Right atrium auricular region (tissue), 2 donors: ENCODE measurements at regions not wholly inside any gene's neighbourhood (a gene's known extent, or its start where the extent isn't known, plus 50 kb on each side); places are given as distances from the start of the nearest gene placed in this dataset.
"Not testable (repeated sequence)": the region's sequence is repeated elsewhere in the genome, so short reads cannot be mapped to it uniquely, and the experiment has no call there.

Experiments used
- DNase-seq: peaks from one replicate; pipeline ENCODE4 v3.0.0-alpha.2; 2019; ENCODE audit warnings: low spot score
- H3K27ac ChIP-seq, 2 donors: fragments of 200-600 bp; sonication (generic); 1 replicate in 1 of 2; 2 replicates in 1 of 2; pipeline ENCODE4 v1.5.1; 2016 to 2019
- H3K27me3 ChIP-seq, 2 donors: fragments of 200-600 bp; sonication (generic); one replicate each; pipeline versions ENCODE4 v1.5.1 to v1.6.0; 2017 to 2019
- H3K36me3 ChIP-seq: fragments of 200-600 bp; sonication (generic); one replicate; pipeline ENCODE4 v1.5.1; 2016
- H3K4me1 ChIP-seq, 2 donors: fragments of 200-600 bp; sonication (generic); one replicate each; pipeline versions ENCODE4 v1.5.1 to v1.6.0; 2017 to 2019
- H3K4me3 ChIP-seq, 2 donors: fragments of 200-600 bp; sonication (generic); 1 replicate in 1 of 2; 2 replicates in 1 of 2; pipeline ENCODE4 v1.5.1; 2017 to 2019; ENCODE audit warnings: mild to moderate bottlenecking in 1 of 2, moderate library complexity in 1 of 2
- H3K9me3 ChIP-seq, 2 donors: fragments of 200-600 bp; sonication (generic); one replicate each; pipeline ENCODE4 v1.5.1; 2019
- TF ChIP-seq, protein P1 (sequence below), 2 donors: fragments of 200-600 bp; sonication (generic); IDR thresholded peaks; one replicate each; pipeline ENCODE4 v1.5.1; 2019; ENCODE audit warnings: antibody characterized with exemption in 2 of 2

DNA sequence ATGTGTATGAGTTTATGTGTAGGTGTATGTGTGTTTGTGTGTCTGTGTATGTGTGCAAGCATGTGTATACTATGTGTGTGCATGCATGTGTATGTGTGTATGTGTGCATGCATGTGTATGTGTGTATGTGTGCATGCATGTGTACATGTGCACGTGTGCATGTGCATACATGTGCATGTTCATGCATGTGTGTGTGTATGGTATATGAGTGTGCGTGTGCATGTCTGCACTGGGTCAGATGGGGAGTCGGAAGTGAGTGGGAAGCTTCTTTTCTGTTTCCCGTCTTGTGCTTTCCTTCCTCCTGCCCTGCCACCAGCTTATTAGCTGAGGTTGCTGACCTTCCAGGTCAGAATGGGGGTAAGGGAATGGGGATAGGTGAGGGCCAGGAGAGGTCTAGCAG, 174.7 kb downstream of the MAP2K4 start:
- no peak overlapping the region for H3K27ac ChIP-seq
- H3K4me1 ChIP-seq: no peaks in the 10 kb centered on the region
- TF ChIP-seq, protein P1, sequence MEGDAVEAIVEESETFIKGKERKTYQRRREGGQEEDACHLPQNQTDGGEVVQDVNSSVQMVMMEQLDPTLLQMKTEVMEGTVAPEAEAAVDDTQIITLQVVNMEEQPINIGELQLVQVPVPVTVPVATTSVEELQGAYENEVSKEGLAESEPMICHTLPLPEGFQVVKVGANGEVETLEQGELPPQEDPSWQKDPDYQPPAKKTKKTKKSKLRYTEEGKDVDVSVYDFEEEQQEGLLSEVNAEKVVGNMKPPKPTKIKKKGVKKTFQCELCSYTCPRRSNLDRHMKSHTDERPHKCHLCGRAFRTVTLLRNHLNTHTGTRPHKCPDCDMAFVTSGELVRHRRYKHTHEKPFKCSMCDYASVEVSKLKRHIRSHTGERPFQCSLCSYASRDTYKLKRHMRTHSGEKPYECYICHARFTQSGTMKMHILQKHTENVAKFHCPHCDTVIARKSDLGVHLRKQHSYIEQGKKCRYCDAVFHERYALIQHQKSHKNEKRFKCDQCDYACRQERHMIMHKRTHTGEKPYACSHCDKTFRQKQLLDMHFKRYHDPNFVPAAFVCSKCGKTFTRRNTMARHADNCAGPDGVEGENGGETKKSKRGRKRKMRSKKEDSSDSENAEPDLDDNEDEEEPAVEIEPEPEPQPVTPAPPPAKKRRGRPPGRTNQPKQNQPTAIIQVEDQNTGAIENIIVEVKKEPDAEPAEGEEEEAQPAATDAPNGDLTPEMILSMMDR (IDR thresholded peaks at IDR 0.05): no peak
- no peaks in the 10 kb centered on the region for H3K9me3 ChIP-seq
- no peaks in the 10 kb centered on the region for H3K27me3 ChIP-seq
- H3K36me3 ChIP-seq: no peaks in the 10 kb centered on the region
- no peak overlapping the region for H3K4me3 ChIP-seq
- DNase-seq: no peak

DNA sequence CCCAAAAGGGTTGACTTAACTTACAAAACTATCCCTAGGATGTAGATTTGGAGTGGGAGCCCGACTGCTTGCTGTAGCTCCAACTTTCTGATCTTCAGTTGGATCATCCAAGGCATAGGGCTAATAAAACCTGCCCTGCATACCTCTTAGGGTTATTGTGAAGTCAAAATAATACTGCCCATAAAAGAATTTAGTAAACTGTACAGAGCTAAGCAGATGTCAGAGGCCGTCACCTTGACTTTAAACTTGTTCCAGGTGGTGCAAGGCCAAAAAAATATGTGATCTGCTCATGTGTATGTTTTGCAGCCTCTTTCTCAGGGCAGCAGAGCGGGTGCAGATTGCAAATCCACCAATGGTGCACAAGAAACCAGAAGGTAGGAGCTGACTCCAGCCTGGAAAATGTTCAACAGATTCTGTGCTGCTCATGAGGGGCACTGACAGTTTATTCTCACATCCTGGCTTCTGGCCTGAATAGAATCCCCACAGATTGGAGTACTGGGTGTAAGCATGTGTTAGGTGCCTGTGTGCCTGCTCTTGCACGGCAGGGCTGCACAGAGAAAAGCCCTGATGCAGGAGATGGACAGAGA, 180.7 kb downstream of the MAP2K4 start:
- TF ChIP-seq, protein P1 (IDR thresholded peaks at IDR 0.05): no peak
- no peaks in the 10 kb centered on the region for H3K9me3 ChIP-seq
- peaks cover 0 to under 1% of the 10 kb centered on the region in 2 donors for H3K4me1 ChIP-seq
- no peaks in the 10 kb centered on the region for H3K27me3 ChIP-seq
- no peak overlapping the region for H3K27ac ChIP-seq
- H3K4me3 ChIP-seq: no peak overlapping the region
- no peak for DNase-seq
- no peaks in the 10 kb centered on the region for H3K36me3 ChIP-seq

DNA sequence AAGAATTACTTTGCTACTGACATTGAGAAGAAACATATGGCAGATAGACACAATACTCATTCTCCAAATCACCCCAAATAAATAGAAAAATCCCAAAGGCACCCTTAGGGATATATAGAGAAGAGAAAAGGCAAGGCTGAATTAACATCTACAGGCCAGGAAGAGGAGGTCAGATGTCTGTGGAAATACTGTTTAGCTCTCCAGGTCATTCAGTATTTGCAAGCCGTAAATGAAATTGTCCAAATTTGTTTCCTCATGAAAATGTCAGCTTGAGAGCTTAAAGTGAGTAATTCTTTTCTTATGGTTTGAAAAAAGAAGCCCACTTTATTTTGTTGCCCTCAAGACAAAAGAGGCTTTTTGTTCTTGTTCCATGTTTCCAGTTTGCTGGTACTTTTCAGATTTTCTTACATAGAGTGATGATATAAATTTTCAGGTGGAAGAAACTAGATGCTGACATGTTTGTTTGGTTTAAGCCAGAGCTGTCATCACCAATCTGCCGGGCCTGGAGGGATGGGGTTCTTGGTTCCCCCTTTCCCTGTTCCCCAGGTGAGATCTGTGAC, 189.0 kb downstream of the MAP2K4 start:
- peaks cover 0 to 5% of the 10 kb centered on the region in 2 donors for H3K4me1 ChIP-seq
- no peak for DNase-seq

DNA sequence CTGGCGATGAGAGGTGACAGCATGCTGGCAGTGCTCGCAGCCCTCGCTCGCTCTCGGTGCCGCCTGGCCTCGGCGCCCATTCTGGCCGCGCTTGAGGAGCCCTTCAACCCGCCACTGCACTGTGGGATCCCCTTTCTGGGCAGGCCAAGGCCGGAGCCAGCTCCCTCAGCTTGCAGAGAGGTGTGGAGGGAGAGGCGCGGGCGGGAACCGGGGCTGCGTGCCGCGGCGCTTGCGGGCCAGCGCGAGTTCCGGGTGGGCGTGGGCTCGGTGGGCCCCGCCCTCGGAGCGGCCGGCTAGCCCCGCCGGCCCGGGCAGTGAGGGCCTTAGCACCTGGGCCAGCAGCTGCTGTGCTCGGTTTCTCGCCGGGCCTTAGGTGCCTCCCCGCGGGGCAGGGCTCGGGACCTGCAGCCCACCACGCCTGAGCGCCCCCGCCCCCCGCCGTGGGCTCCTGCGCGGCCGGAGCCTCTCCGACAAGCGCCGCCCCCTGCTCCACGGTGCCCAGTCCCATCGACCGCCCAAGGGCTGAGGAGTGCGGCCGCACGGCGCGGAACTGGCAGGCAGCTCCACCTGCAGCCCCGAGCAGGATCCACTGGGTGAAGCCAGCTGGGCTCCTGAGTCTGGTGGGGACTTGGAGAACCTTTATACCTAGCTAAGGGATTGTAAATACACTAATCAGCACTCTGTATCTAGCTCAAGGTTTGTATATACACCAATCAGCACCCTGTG, 200.2 kb downstream of the MAP2K4 start:
- H3K4me1 ChIP-seq, DNase-seq, H3K27me3 ChIP-seq, H3K36me3 ChIP-seq, H3K27ac ChIP-seq, H3K9me3 ChIP-seq, H3K4me3 ChIP-seq: not testable (repeated sequence)

More for the DNA sequence above, 189.0 kb downstream of the MAP2K4 start:
- H3K9me3 ChIP-seq: no peaks in the 10 kb centered on the region
- H3K4me3 ChIP-seq: no peak overlapping the region
- no peak overlapping the region for H3K27ac ChIP-seq
- H3K36me3 ChIP-seq: no peaks in the 10 kb centered on the region
- TF ChIP-seq, protein P1 (IDR thresholded peaks at IDR 0.05): no peak
- no peaks in the 10 kb centered on the region for H3K27me3 ChIP-seq

DNA sequence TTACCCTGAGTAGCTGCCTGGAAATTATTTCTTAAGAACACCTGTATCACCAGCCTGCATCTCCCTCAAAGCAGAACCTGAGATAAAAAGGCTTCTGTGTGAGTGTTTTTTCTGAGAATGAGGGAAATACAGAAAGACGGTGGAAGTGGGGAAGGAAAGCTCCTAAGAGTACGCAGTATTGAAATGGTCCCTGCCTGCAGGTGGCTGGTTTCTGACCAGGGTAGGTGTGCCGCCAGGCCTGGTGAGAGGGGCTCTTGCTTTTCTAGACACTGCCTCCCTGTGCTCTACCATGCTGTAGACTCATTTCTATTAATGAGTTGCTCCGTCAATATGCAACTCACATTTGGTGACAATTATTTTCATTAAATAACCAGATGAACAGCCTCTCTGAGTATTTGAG, 201.7 kb downstream of the MAP2K4 start:
- DNase-seq: no peak
- no peaks in the 10 kb centered on the region for H3K36me3 ChIP-seq
- no peak overlapping the region for H3K27ac ChIP-seq
- no peak overlapping the region for H3K4me3 ChIP-seq
- peaks cover 0 to 2% of the 10 kb centered on the region in 2 donors for H3K4me1 ChIP-seq
- no peaks in the 10 kb centered on the region for H3K9me3 ChIP-seq
- TF ChIP-seq, protein P1 (IDR thresholded peaks at IDR 0.05): no peak
- no peaks in the 10 kb centered on the region for H3K27me3 ChIP-seq

DNA sequence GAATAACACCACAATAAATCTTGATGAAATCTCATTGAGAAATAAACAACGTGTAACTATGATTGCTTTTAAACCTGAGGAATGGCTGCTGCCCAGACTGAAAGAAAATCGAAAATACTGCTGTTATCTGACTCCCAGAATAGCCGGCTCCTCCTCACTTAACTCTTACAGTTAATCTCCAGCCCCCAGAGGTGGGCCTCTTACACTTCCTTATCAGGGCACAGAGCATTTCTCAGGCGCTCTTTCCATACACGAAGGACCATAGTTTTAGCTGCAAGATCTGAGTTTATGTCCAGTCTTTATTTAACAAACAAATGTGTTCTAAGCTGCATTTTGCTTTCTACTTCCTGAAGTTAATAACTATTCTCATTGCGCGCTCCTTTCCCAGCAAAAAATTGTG, 206.9 kb downstream of the MAP2K4 start:
- H3K4me3 ChIP-seq: no peak overlapping the region
- TF ChIP-seq, protein P1 (IDR thresholded peaks at IDR 0.05): no peak
- no peaks in the 10 kb centered on the region for H3K27me3 ChIP-seq
- DNase-seq: no peak
- no peaks in the 10 kb centered on the region for H3K36me3 ChIP-seq
- no peaks in the 10 kb centered on the region for H3K9me3 ChIP-seq
- peaks cover 0 to 12% of the 10 kb centered on the region in 2 donors for H3K4me1 ChIP-seq
- H3K27ac ChIP-seq: peak overlapping the region; percentile 26 to 61
